ELF-1 (cell line): ENCODE measurements at regions not wholly inside any gene's neighbourhood (a gene's known extent, or its start where the extent isn't known, plus 50 kb on each side); places are given as distances from the start of the nearest gene placed in this dataset.
"Not testable (repeated sequence)": the region's sequence is repeated elsewhere in the genome, so short reads cannot be mapped to it uniquely, and the experiment has no call there.

Experiments
- DNase-seq: peaks from one replicate; pipeline ENCODE4 v3.0.0-alpha.2; 2016; ENCODE audit warnings: low read depth, low spot score

GRCh38 chr5:101517795-101518194 lies 614.7 kb upstream of the ST8SIA4 start:
- no peak for DNase-seq

GRCh38 chr5:101515721-101516120 lies 612.6 kb upstream of the ST8SIA4 start:
- DNase-seq, result no peak

- DNase-seq, result no peak
These were observed 602.9 kb upstream of the ST8SIA4 start for GRCh38 chr5:101505891-101506570.

- DNase-seq, result peak; percentile 75
These were observed 579.8 kb upstream of the ST8SIA4 start for GRCh38 chr5:101482931-101483330.

GRCh38 chr5:101473483-101473882 lies 570.4 kb upstream of the ST8SIA4 start:
- no peak for DNase-seq

- no peak for DNase-seq
These were observed 558.4 kb upstream of the ST8SIA4 start for GRCh38 chr5:101461455-101461854.

GRCh38 chr5:101458587-101458986 lies 555.5 kb upstream of the ST8SIA4 start:
- no peak for DNase-seq

- DNase-seq, result no peak
These were observed 552.8 kb upstream of the ST8SIA4 start for GRCh38 chr5:101455851-101456250.

- DNase-seq, result no peak
These were observed 552.0 kb upstream of the ST8SIA4 start for GRCh38 chr5:101455048-101455447.

GRCh38 chr5:101442281-101442680 lies 539.2 kb upstream of the ST8SIA4 start:
- DNase-seq, result not testable (repeated sequence)

- DNase-seq, result no peak
These were observed 537.1 kb upstream of the ST8SIA4 start for GRCh38 chr5:101440173-101440572.

GRCh38 chr5:101437351-101437750 lies 534.3 kb upstream of the ST8SIA4 start:
- DNase-seq, result no peak

- DNase-seq, result no peak
These were observed 532.7 kb upstream of the ST8SIA4 start for GRCh38 chr5:101435768-101436167.

GRCh38 chr5:101431201-101431600 lies 528.1 kb upstream of the ST8SIA4 start:
- no peak for DNase-seq

- no peak for DNase-seq
These were observed 527.5 kb upstream of the ST8SIA4 start for GRCh38 chr5:101430551-101430950.

- no peak for DNase-seq
These were observed 526.2 kb upstream of the ST8SIA4 start for GRCh38 chr5:101429241-101429640.

GRCh38 chr5:101425339-101425859 lies 522.3 kb upstream of the ST8SIA4 start:
- no peak for DNase-seq

- DNase-seq, result no peak
These were observed 521.6 kb upstream of the ST8SIA4 start for GRCh38 chr5:101424530-101425175.

GRCh38 chr5:101418713-101419118 lies 515.6 kb upstream of the ST8SIA4 start:
- DNase-seq, result no peak

- no peak for DNase-seq
These were observed 501.4 kb upstream of the ST8SIA4 start for GRCh38 chr5:101404531-101404930.

GRCh38 chr5:101393795-101394450 lies 490.8 kb upstream of the ST8SIA4 start:
- DNase-seq, result no peak

- DNase-seq, result peak; percentile 46
These were observed 487.2 kb upstream of the ST8SIA4 start for GRCh38 chr5:101390151-101390908.
